GM19455 (cell line): ENCODE measurements at regions not wholly inside any gene's neighbourhood (a gene's known extent, or its start where the extent isn't known, plus 50 kb on each side); places are given as distances from the start of the nearest gene placed in this dataset.

Experiments
- ATAC-seq: cut with Tn5 transposase; IDR thresholded peaks from one replicate; pipeline ENCODE4 v1.9.1; 2021; ENCODE audit not compliant: unreplicated experiment

GRCh38 chr7:136183981-136184380, 206.8 kb upstream of the MTPN start:
- ATAC-seq, result no peak

- ATAC-seq, result no peak
Observed at GRCh38 chr7:136180984-136181383, 203.8 kb upstream of the MTPN start.

GRCh38 chr7:136179851-136180721, 202.9 kb upstream of the MTPN start:
- ATAC-seq, result no peak

GRCh38 chr7:136179154-136179553, 202.0 kb upstream of the MTPN start:
- no peak for ATAC-seq

- no peak for ATAC-seq
Observed at GRCh38 chr7:136174477-136175125, 197.4 kb upstream of the MTPN start.

GRCh38 chr7:136173874-136174273, 196.7 kb upstream of the MTPN start:
- ATAC-seq, result no peak

GRCh38 chr7:136171233-136171632, 194.1 kb upstream of the MTPN start:
- ATAC-seq, result no peak

GRCh38 chr7:136168821-136169220, 191.7 kb upstream of the MTPN start:
- ATAC-seq, result no peak

GRCh38 chr7:136167991-136168390, 190.8 kb upstream of the MTPN start:
- no peak for ATAC-seq

GRCh38 chr7:136166521-136166920, 189.4 kb upstream of the MTPN start:
- no peak for ATAC-seq

GRCh38 chr7:136163340-136163801, 186.2 kb upstream of the MTPN start:
- ATAC-seq, result no peak

GRCh38 chr7:136150311-136150710, 173.2 kb upstream of the MTPN start:
- ATAC-seq, result no peak

- no peak for ATAC-seq
Observed at GRCh38 chr7:136148920-136149319, 171.8 kb upstream of the MTPN start.

GRCh38 chr7:136146925-136147324, 169.8 kb upstream of the MTPN start:
- no peak for ATAC-seq

GRCh38 chr7:136144182-136144581, 167.0 kb upstream of the MTPN start:
- ATAC-seq, result no peak

- ATAC-seq, result no peak
Observed at GRCh38 chr7:136143271-136143670, 166.1 kb upstream of the MTPN start.

GRCh38 chr7:136142583-136142982, 165.4 kb upstream of the MTPN start:
- no peak for ATAC-seq

GRCh38 chr7:136140469-136140868, 163.3 kb upstream of the MTPN start:
- no peak for ATAC-seq

- ATAC-seq, result no peak
Observed at GRCh38 chr7:136139417-136139816, 162.3 kb upstream of the MTPN start.

- ATAC-seq, result no peak
Observed at GRCh38 chr7:136138991-136139390, 161.8 kb upstream of the MTPN start.

- no peak for ATAC-seq
Observed at GRCh38 chr7:136136906-136137454, 159.8 kb upstream of the MTPN start.

GRCh38 chr7:136134503-136134902, 157.3 kb upstream of the MTPN start:
- no peak for ATAC-seq
